GM21528 (cell line): ENCODE measurements at regions not wholly inside any gene's neighbourhood (a gene's known extent, or its start where the extent isn't known, plus 50 kb on each side); places are given as distances from the start of the nearest gene placed in this dataset.
A peak's percentile ranks its signal among the peaks of the same experiment; 100 is the strongest.
"Not testable (repeated sequence)": the region's sequence is repeated elsewhere in the genome, so short reads cannot be mapped to it uniquely, and the experiment has no call there.

Experiments
- ATAC-seq: cut with Tn5 transposase; IDR thresholded peaks from one replicate; pipeline ENCODE4 v1.9.1; 2021; ENCODE audit warnings: mild to moderate bottlenecking, moderate library complexity; ENCODE audit not compliant: unreplicated experiment, low FRiP score

GRCh38 chr2:183963609-183964008 lies 634.7 kb upstream of the ZNF804A start:
- no peak for ATAC-seq

GRCh38 chr2:183964565-183964964 lies 633.8 kb upstream of the ZNF804A start:
- no peak for ATAC-seq

GRCh38 chr2:183967756-183968155 lies 630.6 kb upstream of the ZNF804A start:
- ATAC-seq, result no peak

- not testable (repeated sequence) for ATAC-seq
These were observed 622.7 kb upstream of the ZNF804A start for GRCh38 chr2:183975676-183976075.

- ATAC-seq, result no peak
These were observed 613.5 kb upstream of the ZNF804A start for GRCh38 chr2:183984871-183985270.

GRCh38 chr2:183991968-183992367 lies 606.4 kb upstream of the ZNF804A start:
- ATAC-seq, result no peak

GRCh38 chr2:183993052-183993451 lies 605.3 kb upstream of the ZNF804A start:
- peak; percentile 46 for ATAC-seq

GRCh38 chr2:183995632-183996031 lies 602.7 kb upstream of the ZNF804A start:
- no peak for ATAC-seq

- ATAC-seq, result no peak
These were observed 601.2 kb upstream of the ZNF804A start for GRCh38 chr2:183996825-183997793.

GRCh38 chr2:183998041-183998796 lies 600.1 kb upstream of the ZNF804A start:
- peak; percentile 96 for ATAC-seq

GRCh38 chr2:183998797-183999190 lies 599.5 kb upstream of the ZNF804A start:
- no peak for ATAC-seq

- peak; percentile 78 for ATAC-seq
These were observed 593.9 kb upstream of the ZNF804A start for GRCh38 chr2:184004289-184004947.

- ATAC-seq, result peak; percentile 50
These were observed 593.2 kb upstream of the ZNF804A start for GRCh38 chr2:184004948-184005672.

GRCh38 chr2:184006998-184007397 lies 591.3 kb upstream of the ZNF804A start:
- ATAC-seq, result no peak

- no peak for ATAC-seq
These were observed 571.4 kb upstream of the ZNF804A start for GRCh38 chr2:184026961-184027360.

GRCh38 chr2:184030245-184030644 lies 568.1 kb upstream of the ZNF804A start:
- ATAC-seq, result no peak

GRCh38 chr2:184030989-184031388 lies 567.3 kb upstream of the ZNF804A start:
- ATAC-seq, result no peak

GRCh38 chr2:184031402-184032147 lies 566.8 kb upstream of the ZNF804A start:
- ATAC-seq, result no peak

GRCh38 chr2:184032983-184033382 lies 565.3 kb upstream of the ZNF804A start:
- no peak for ATAC-seq

GRCh38 chr2:184037273-184037672 lies 561.1 kb upstream of the ZNF804A start:
- no peak for ATAC-seq
